GM13976 (cell line): ENCODE measurements at regions not wholly inside any gene's neighbourhood (a gene's known extent, or its start where the extent isn't known, plus 50 kb on each side); places are given as distances from the start of the nearest gene placed in this dataset.

ENCODE experiments used
- DNase-seq: peaks from one replicate; pipeline ENCODE4 v3.0.0; 2012; ENCODE audit warnings: low spot score
- CTCF ChIP-seq: IDR thresholded peaks from 2 replicates; pipeline ENCODE4 v1.5.1; 2012; ENCODE audit warnings: borderline replicate concordance, mild to moderate bottlenecking; ENCODE audit not compliant: insufficient read depth; ENCODE audit errors: extremely low read depth, missing control alignments, control extremely low read depth
- in situ Hi-C: fragments of 300-500 bp; cut with MboI; formaldehyde crosslinking; loops from one replicate; pipeline ENCODE4 v1.12.0; 2022; ENCODE audit warnings: low sequenced_read_pairs, mixed read lengths, inconsistent platforms; ENCODE audit not compliant: unreplicated experiment

- in situ Hi-C loops: no loop called here
- DNase-seq: no peak
- TF ChIP-seq CTCF: no peak
These were observed 738.6 kb upstream of the ADGRB3 start for GRCh38 chr6:67896476-67896875.

GRCh38 chr6:67889682-67889995 is 745.4 kb upstream of the ADGRB3 start:
- no peak for TF ChIP-seq CTCF
- in situ Hi-C loops: no loop called here
- DNase-seq: no peak

GRCh38 chr6:67888886-67889681 is 746.0 kb upstream of the ADGRB3 start:
- in situ Hi-C loops: no loop called here
- no peak for TF ChIP-seq CTCF
- peak; percentile 9 for DNase-seq

- TF ChIP-seq CTCF: no peak
- DNase-seq: no peak
- in situ Hi-C loops: no loop called here
These were observed 746.6 kb upstream of the ADGRB3 start for GRCh38 chr6:67888546-67888885.

GRCh38 chr6:67887747-67888545 is 747.1 kb upstream of the ADGRB3 start:
- in situ Hi-C loops: no loop called here
- DNase-seq: no peak
- TF ChIP-seq CTCF: no peak

GRCh38 chr6:67887419-67887746 is 747.7 kb upstream of the ADGRB3 start:
- no peak for DNase-seq
- in situ Hi-C loops: no loop called here
- no peak for TF ChIP-seq CTCF

- no peak for DNase-seq
- no peak for TF ChIP-seq CTCF
- in situ Hi-C loops: no loop called here
These were observed 748.2 kb upstream of the ADGRB3 start for GRCh38 chr6:67886840-67887292.
